ENCODE measurements at regions not wholly inside any gene's neighbourhood (a gene's known extent, or its start where the extent isn't known, plus 50 kb on each side); places are given as distances from the start of the nearest gene placed in this dataset.

DNA sequence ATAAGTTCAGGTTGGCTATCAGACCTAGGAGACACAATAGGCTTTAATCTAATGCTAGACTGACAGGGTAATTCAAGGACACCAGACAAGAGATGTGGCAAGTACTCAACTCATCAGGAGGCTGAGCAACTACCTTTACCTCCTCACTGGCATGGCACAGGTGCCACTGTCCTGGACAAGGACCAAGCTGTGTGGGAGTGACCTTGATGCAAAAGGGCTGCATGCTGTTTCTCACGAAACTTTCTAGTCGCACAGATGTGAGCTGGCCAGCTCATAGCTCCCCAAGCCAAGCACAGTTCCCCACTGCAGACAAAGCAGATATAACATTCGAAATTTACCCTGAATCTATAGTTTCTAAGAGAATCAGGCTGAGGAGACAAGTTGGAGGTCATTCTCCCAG is 207.6 kb upstream of the GHITM start:
- H4K91ac ChIP-seq (replicated peaks; ENCODE audit: insufficient read length, low read length): no peak overlapping the region
- TF ChIP-seq NANOG (IDR thresholded peaks at IDR 0.05; ENCODE audit: insufficient read depth, low read depth, low read length, poor library complexity, severe bottlenecking) (no peak), SP1 (IDR thresholded peaks at IDR 0.05; ENCODE audit: low read depth, low read length) (no peak)

More for the DNA sequence above, 207.6 kb upstream of the GHITM start:
- Histone ChIP-seq H2BK120ac (replicated peaks; ENCODE audit: low read depth, low read length) (no peak overlapping the region), H3K4me1 (replicated peaks in 1 of 4; ENCODE audit: control insufficient read depth in 3 of 4, insufficient read depth in 4 of 4, low read length in 3 of 4) (peaks cover 0 to 12% (median 3%) of the 10 kb centered on the region in 4 experiments; a peak in 3 of 7 replicates), H2BK15ac (ENCODE audit: low read length) (peak overlapping the region; percentile 93), H3K4me3 (ENCODE audit: extremely low read depth in 1 of 4, insufficient read depth in 2 of 4, low read depth in 3 of 4, low read length in 4 of 4) (no peak overlapping the region), H4K8ac (ENCODE audit: extremely low read depth, insufficient read depth, low read length) (no peak overlapping the region), H3K79me1 (ENCODE audit: low read depth, low read length) (no peaks in the 10 kb centered on the region), H4K5ac (ENCODE audit: insufficient read length, low read depth, low read length) (no peak overlapping the region), H3K79me2 (ENCODE audit: control insufficient read depth in 1 of 2, insufficient read depth in 2 of 2, low read length in 2 of 2) (no peaks in the 10 kb centered on the region), H3K9me3 (ENCODE audit: insufficient read depth in 2 of 2, low read depth in 1 of 2, low read length in 1 of 2) (no peaks in the 10 kb centered on the region), H2BK20ac (ENCODE audit: low read length) (no peak overlapping the region), H2AK5ac (ENCODE audit: low read depth, low read length) (no peak overlapping the region), H3K56ac (replicated peaks; ENCODE audit: insufficient read length, low read depth, low read length) (no peak overlapping the region), H2AFZ (ENCODE audit: low read length) (no peak overlapping the region), H3K27ac (ENCODE audit: low read depth, low read length) (no peak overlapping the region), H3K4ac (replicated peaks; ENCODE audit: insufficient read length, low read depth, low read length) (no peak overlapping the region), H3K14ac (ENCODE audit: insufficient read length) (no peak overlapping the region), H3K23ac (ENCODE audit: insufficient read length) (no peak overlapping the region), H3K27me3 (replicated peaks in 1 of 4; ENCODE audit: control insufficient read depth in 3 of 4, extremely low read depth in 1 of 4, insufficient read depth in 3 of 4, low read length in 3 of 4) (no peaks in the 10 kb centered on the region; a peak in 1 of 7 replicates), H3K9ac (replicated peaks in 1 of 4; ENCODE audit: extremely low read depth in 1 of 4, low read depth in 3 of 4, low read length in 3 of 4) (no peak overlapping the region), H3K36me3 (ENCODE audit: control insufficient read depth in 2 of 4, insufficient read depth in 4 of 4, low read length in 3 of 4) (no peaks in the 10 kb centered on the region), H2BK5ac (ENCODE audit: low read depth, low read length) (no peak overlapping the region), H3K4me2 (ENCODE audit: insufficient read depth in 1 of 2, low read depth in 2 of 2, low read length in 2 of 2) (no peak overlapping the region), H3K23me2 (ENCODE audit: low read depth, low read length) (peaks cover 2% of the 10 kb centered on the region; the same call in 1 of the 2 replicates), H4K20me1 (replicated peaks in 1 of 2; ENCODE audit: control insufficient read depth in 1 of 2, insufficient read depth in 2 of 2, low read length in 2 of 2) (no peaks in the 10 kb centered on the region), H3K18ac (ENCODE audit: extremely low read depth, low read length) (no peak overlapping the region), H2BK12ac (ENCODE audit: low read depth, low read length) (peak overlapping the region; percentile 82; the same call in 1 of the 2 replicates)
- WGBS, 2 experiments (ENCODE audit: extremely low coverage in 1 of 2, insufficient coverage in 1 of 2, insufficient read length in 1 of 2, insufficient replicate concordance in 2 of 2, low coverage in 1 of 2, low lambda C conversion rate in 2 of 2, missing lambda C conversion rate in 1 of 2): 81% methylated on average over 3 of the region's 3 CpGs; no CpG with 5 or more reads in 1 of the 2 experiments
- ChIA-PET POLR2A (ENCODE audit: partially characterized antibody) (no interaction called here), CTCF (ENCODE audit: partially characterized antibody) (interaction anchor here (0.6 kb wide), 1 partner anchor 49 kb away, joined by 3 read pairs; no protein-coding TSS in a partner anchor)
- DNase-seq (ENCODE audit: low read depth in 1 of 2, low spot score in 2 of 2) (no peak), FAIRE-seq (no peak)
